Endothelial cell of umbilical vein (primary cell): ENCODE measurements at regions not wholly inside any gene's neighbourhood (a gene's known extent, or its start where the extent isn't known, plus 50 kb on each side); places are given as distances from the start of the nearest gene placed in this dataset.

Source experiments
- BruUV-seq: library from RNA; stranded (reverse); fragments of 400-500 nt; replicated peaks from 2 replicates; lab custom pipeline; 2021; lab: Mats Ljungman, UMichigan
- CTCF ChIA-PET: fragments of 300-600, 350-600 bp; sonication (Branson Sonifier 250); formaldehyde crosslinking; loops from one replicate; lab custom pipeline; 2021; ENCODE audit warnings: antibody characterized with exemption, inconsistent platforms; lab: Charles Lee
- POLR2A ChIA-PET: fragments of 300-600, 350-600 bp; sonication (Branson Sonifier 250); formaldehyde crosslinking; loops from one replicate; lab custom pipeline; 2021; ENCODE audit warnings: antibody characterized with exemption, inconsistent platforms; lab: Charles Lee
- DNase-seq: peaks from one replicate; pipeline ENCODE4 v3.0.0-alpha.2; 2011; ENCODE audit warnings: low read depth, low spot score
- FAIRE-seq: peaks from 2 replicates; lab custom pipeline; 2011; peaks lifted over from hg19 to GRCh38; lab: Jason Lieb, UNC
- H2AFZ ChIP-seq: 2 replicates; pipeline ENCODE4 v1.6.0; 2012; ENCODE audit warnings: low read depth, low read length, control low read depth, inconsistent platforms
- H3K27ac ChIP-seq: 2 replicates; pipeline ENCODE4 v1.5.1; 2011; ENCODE audit warnings: low read depth, mild to moderate bottlenecking, control low read depth, low read length, moderate library complexity; ENCODE audit not compliant: insufficient read depth
- H3K27me3 ChIP-seq, 2 experiments: 2 replicates each; pipeline versions ENCODE4 v1.6.0 to v1.6.1; 2011; ENCODE audit warnings: low read length in 2 of 2, mixed read lengths in 1 of 2; ENCODE audit not compliant: control insufficient read depth in 2 of 2, insufficient read depth in 2 of 2
- H3K36me3 ChIP-seq, 2 experiments: 2 replicates in 1 of 2; 3 replicates in 1 of 2; pipeline ENCODE4 v1.5.1; 2011; ENCODE audit warnings: low read length in 2 of 2, mild to moderate bottlenecking in 1 of 2, moderate library complexity in 1 of 2; ENCODE audit not compliant: control insufficient read depth in 2 of 2, insufficient read depth in 2 of 2; ENCODE audit errors: extremely low read depth in 1 of 2
- H3K4me1 ChIP-seq: 3 replicates; pipeline ENCODE4 v1.5.1; 2011; ENCODE audit warnings: mild to moderate bottlenecking, low read length; ENCODE audit not compliant: control insufficient read depth, insufficient read depth; ENCODE audit errors: extremely low read depth
- H3K4me2 ChIP-seq: 2 replicates; pipeline ENCODE4 v1.6.1; 2011; ENCODE audit warnings: low read length, control low read depth, mixed read lengths; ENCODE audit not compliant: insufficient read depth
- H3K4me3 ChIP-seq, 3 experiments: fragments of 200-600 bp in 1 of 3; sonication (generic), shearing (Covaris generic) in 1 of 3; replicated peaks in 1 of 3; 2 replicates each; pipeline ENCODE4 v1.5.1; 2011 to 2016; ENCODE audit warnings: control low read depth in 3 of 3, low read length in 3 of 3, mild to moderate bottlenecking in 2 of 3, inconsistent platforms in 1 of 3, low read depth in 1 of 3, moderate library complexity in 1 of 3; ENCODE audit not compliant: insufficient read depth in 1 of 3
- H3K79me2 ChIP-seq: 2 replicates; pipeline ENCODE4 v1.6.0; 2012; ENCODE audit warnings: low read length, inconsistent platforms; ENCODE audit not compliant: control insufficient read depth, insufficient read depth
- H3K9ac ChIP-seq: replicated peaks from 2 replicates; pipeline ENCODE3; 2011; ENCODE audit warnings: low read length, control low read depth; ENCODE audit not compliant: insufficient read depth; ENCODE audit errors: extremely low read depth
- H3K9me1 ChIP-seq: replicated peaks from 3 replicates; pipeline ENCODE4 v1.6.0; 2011; ENCODE audit warnings: mild to moderate bottlenecking, low read length; ENCODE audit not compliant: control insufficient read depth, insufficient read depth; ENCODE audit errors: extremely low read depth
- H3K9me3 ChIP-seq: replicated peaks from 2 replicates; pipeline ENCODE4 v1.5.1; 2012; ENCODE audit warnings: low read length, inconsistent platforms; ENCODE audit not compliant: control insufficient read depth, insufficient read depth
- H4K20me1 ChIP-seq: replicated peaks from 2 replicates; pipeline ENCODE3; 2011; ENCODE audit warnings: mild to moderate bottlenecking, low read length; ENCODE audit not compliant: control insufficient read depth, insufficient read depth; ENCODE audit errors: extremely low read depth
- CTCF ChIP-seq, 2 donors: IDR thresholded peaks; 1 replicate in 1 of 2; 2 replicates in 1 of 2; pipeline ENCODE4 v1.5.1; 2011; ENCODE audit warnings: low read length in 2 of 2, mild to moderate bottlenecking in 2 of 2, moderate library complexity in 2 of 2, control low read depth in 1 of 2, inconsistent platforms in 1 of 2, low read depth in 1 of 2; ENCODE audit not compliant: insufficient read depth in 1 of 2; ENCODE audit errors: extremely low read depth in 1 of 2
- EZH2 ChIP-seq: IDR thresholded peaks from 2 replicates; pipeline ENCODE4 v1.6.1; 2012; ENCODE audit warnings: borderline replicate concordance, low read depth, mild to moderate bottlenecking, moderate library complexity, low read length, inconsistent platforms; ENCODE audit not compliant: severe bottlenecking
- FOS ChIP-seq: IDR thresholded peaks from 2 replicates; pipeline ENCODE4 v1.6.1; 2011; ENCODE audit warnings: mild to moderate bottlenecking, low read length, moderate library complexity, borderline replicate concordance; ENCODE audit not compliant: insufficient read depth
- GATA2 ChIP-seq: IDR thresholded peaks from 2 replicates; pipeline ENCODE4 v1.7.0; 2011; ENCODE audit warnings: low read depth, mild to moderate bottlenecking, moderate library complexity, mixed read lengths, low read length; ENCODE audit not compliant: insufficient read length, insufficient read depth
- JUN ChIP-seq: IDR thresholded peaks from 2 replicates; pipeline ENCODE4 v1.6.1; 2011; ENCODE audit warnings: borderline replicate concordance, low read depth; ENCODE audit not compliant: insufficient read length, insufficient read depth
- MYC ChIP-seq: IDR thresholded peaks from one replicate; pipeline ENCODE4 v1.6.1; 2011; ENCODE audit warnings: mild to moderate bottlenecking, low read depth, low read length
- POLR2A ChIP-seq: IDR thresholded peaks from 2 replicates; pipeline ENCODE4 v1.6.1; 2012; ENCODE audit warnings: low read depth, mild to moderate bottlenecking, control low read depth, low read length
- POLR2AphosphoS5 ChIP-seq: IDR thresholded peaks from 2 replicates; pipeline ENCODE4 v1.6.1; 2012; ENCODE audit warnings: low read depth, mild to moderate bottlenecking, control low read depth, low read length, moderate library complexity; ENCODE audit not compliant: insufficient read depth
- dilution Hi-C: fragments of 300-500 bp; cut with MboI; formaldehyde crosslinking; loops from one replicate; pipeline ENCODE4 v1.15.0; 2019; ENCODE audit warnings: low sequenced_read_pairs; ENCODE audit not compliant: extremely low pct_ligation_motif_present
- intact Hi-C: fragments of 100-400 bp; cut with micrococcal nuclease; formaldehyde crosslinking; loops from one replicate; pipeline ENCODE4 v1.10.0; 2022
- TF ChIP-seq, protein P1 (sequence below): IDR thresholded peaks from 2 replicates; pipeline ENCODE4 v1.6.1; 2011; ENCODE audit not compliant: insufficient read depth, insufficient read length

- H3K9me3 ChIP-seq = no peaks in the 10 kb centered on the region
- H3K9ac ChIP-seq = no peak overlapping the region
- H3K27ac ChIP-seq = no peak overlapping the region
- intact Hi-C loops = no loop called here
- TF ChIP-seq CTCF (IDR thresholded peaks at IDR 0.05; ENCODE audit: extremely low read depth in 1 of 2, insufficient read depth in 1 of 2, low read depth in 1 of 2, low read length in 2 of 2) (no peak), POLR2AphosphoS5 (no peak), FOS (no peak)
- TF ChIP-seq, protein P1, sequence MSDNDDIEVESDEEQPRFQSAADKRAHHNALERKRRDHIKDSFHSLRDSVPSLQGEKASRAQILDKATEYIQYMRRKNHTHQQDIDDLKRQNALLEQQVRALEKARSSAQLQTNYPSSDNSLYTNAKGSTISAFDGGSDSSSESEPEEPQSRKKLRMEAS = no peak
- no peak overlapping the region for H2AFZ ChIP-seq
- ChIA-PET CTCF (no interaction called here), POLR2A (no interaction called here)
- H3K36me3 ChIP-seq = no peaks in the 10 kb centered on the region
- DNase-seq (no peak), FAIRE-seq (no peak)
- H3K4me3 ChIP-seq = no peak overlapping the region
- no TSS peak for BruUV-seq
- H3K4me1 ChIP-seq = no peaks in the 10 kb centered on the region
- dilution Hi-C loops = no loop called here
- H3K79me2 ChIP-seq = no peaks in the 10 kb centered on the region
- no peak overlapping the region for H3K4me2 ChIP-seq
- no peaks in the 10 kb centered on the region for H3K9me1 ChIP-seq
- H3K27me3 ChIP-seq = no peaks in the 10 kb centered on the region
- H4K20me1 ChIP-seq = no peaks in the 10 kb centered on the region
Observed at GRCh38 chr3:17877299-17877698, 134.9 kb upstream of the TBC1D5 start.

GRCh38 chr3:17874636-17875035, 132.2 kb upstream of the TBC1D5 start:
- BruUV-seq = no TSS peak
- H3K9me3 ChIP-seq = no peaks in the 10 kb centered on the region
- H3K27me3 ChIP-seq = no peaks in the 10 kb centered on the region
- dilution Hi-C loops (no loop called here), intact Hi-C loops (no loop called here)
- H3K79me2 ChIP-seq = no peaks in the 10 kb centered on the region
- FAIRE-seq (no peak), DNase-seq (no peak)
- no peak overlapping the region for H3K4me3 ChIP-seq
- POLR2A ChIA-PET = no interaction called here
- H4K20me1 ChIP-seq = no peaks in the 10 kb centered on the region
- TF ChIP-seq POLR2AphosphoS5 (no peak), JUN (no peak), MYC (no peak), EZH2 (no peak), POLR2A (no peak), FOS (no peak), GATA2 (no peak), CTCF (IDR thresholded peaks at IDR 0.05; ENCODE audit: extremely low read depth in 1 of 2, insufficient read depth in 1 of 2, low read depth in 1 of 2, low read length in 2 of 2) (no peak)
- TF ChIP-seq, protein P1 = no peak
- H3K4me2 ChIP-seq = no peak overlapping the region
- H3K9ac ChIP-seq = no peak overlapping the region
- H3K36me3 ChIP-seq = no peaks in the 10 kb centered on the region
- no peaks in the 10 kb centered on the region for H3K9me1 ChIP-seq
- no peak overlapping the region for H2AFZ ChIP-seq
- H3K27ac ChIP-seq = no peak overlapping the region
- no peaks in the 10 kb centered on the region for H3K4me1 ChIP-seq
- CTCF ChIA-PET = no interaction called here
